ENCODE measurements at regions not wholly inside any gene's neighbourhood (a gene's known extent, or its start where the extent isn't known, plus 50 kb on each side); places are given as distances from the start of the nearest gene placed in this dataset.
A peak's percentile ranks its signal among the peaks of the same experiment; 100 is the strongest.

DNA sequence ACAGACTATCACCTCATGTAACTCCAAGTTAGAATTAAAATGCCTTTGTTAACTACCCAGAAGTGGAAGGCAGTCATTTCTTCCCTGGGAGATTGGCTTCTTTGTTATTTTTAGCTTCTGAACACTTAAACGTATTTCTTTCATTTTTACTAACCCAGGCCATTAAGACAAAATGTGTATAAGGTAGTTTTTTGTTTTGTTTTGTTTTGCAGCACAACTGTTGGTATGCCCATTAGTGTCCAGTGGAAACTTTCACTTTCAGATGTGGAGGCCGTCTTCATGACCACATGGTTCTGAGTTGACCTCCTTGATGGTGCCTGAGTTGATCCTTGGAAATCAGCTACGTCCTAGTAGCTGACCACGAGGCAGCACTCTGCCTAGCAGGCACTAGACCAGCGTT is 264.6 kb upstream of the ZNF608 start (continued):
- TF ChIP-seq ZNF687 (IDR thresholded peaks at IDR 0.05), result 0 out of 2 replicates have a peak, but pooled peaks have one; percentile 38
- TF ChIP-seq ZNF217 (IDR thresholded peaks at IDR 0.05), result peak; percentile 86; the same call in 1 of the 2 replicates
- no peak for TF ChIP-seq ZNF384 (IDR thresholded peaks at IDR 0.05; ENCODE audit: borderline replicate concordance, low read depth, low read length)
- TF ChIP-seq SMARCA5 (IDR thresholded peaks at IDR 0.05), result peak; percentile 15; the same call in 1 of the 2 replicates
- TF ChIP-seq JUNB (IDR thresholded peaks at IDR 0.05), result peak; percentile 88
- TF ChIP-seq NRF1 (conservative IDR thresholded peaks at IDR 0.05; ENCODE audit: low read depth, low read length), result no peak
- no peak for TF ChIP-seq MTA3 (IDR thresholded peaks at IDR 0.05; ENCODE audit: borderline replicate concordance, low read length)
- peak; percentile 85 for TF ChIP-seq ZNF24 (IDR thresholded peaks at IDR 0.05)
- no peak for TF ChIP-seq E2F4 (IDR thresholded peaks at IDR 0.05; ENCODE audit: low read depth, low read length)
- TF ChIP-seq HCFC1 (IDR thresholded peaks at IDR 0.05; ENCODE audit: low read length), result no peak
- TF ChIP-seq ATF7 (IDR thresholded peaks at IDR 0.05; ENCODE audit: low read depth), result peak; percentile 82
- TF ChIP-seq PML (IDR thresholded peaks at IDR 0.05; ENCODE audit: low read length), result no peak
- TF ChIP-seq TCF7 (IDR thresholded peaks at IDR 0.05; ENCODE audit: borderline replicate concordance), result no peak
- peak in 1 of 2 experiments; percentile 84; a peak in 2 of 4 replicates for TF ChIP-seq EP300 (IDR thresholded peaks at IDR 0.05; ENCODE audit: borderline replicate concordance in 1 of 2, control insufficient read depth in 1 of 2, low read depth in 2 of 2, low read length in 2 of 2)
- TF ChIP-seq BHLHE40 (IDR thresholded peaks at IDR 0.05; ENCODE audit: borderline replicate concordance in 1 of 2, low read depth in 2 of 2, low read length in 1 of 2), result 0 out of 4 replicates have a peak, but pooled peaks of 1 of the 2 experiments have one; percentile 24
- TF ChIP-seq NKRF (conservative IDR thresholded peaks at IDR 0.05), result no peak
- TF ChIP-seq, protein P1, sequence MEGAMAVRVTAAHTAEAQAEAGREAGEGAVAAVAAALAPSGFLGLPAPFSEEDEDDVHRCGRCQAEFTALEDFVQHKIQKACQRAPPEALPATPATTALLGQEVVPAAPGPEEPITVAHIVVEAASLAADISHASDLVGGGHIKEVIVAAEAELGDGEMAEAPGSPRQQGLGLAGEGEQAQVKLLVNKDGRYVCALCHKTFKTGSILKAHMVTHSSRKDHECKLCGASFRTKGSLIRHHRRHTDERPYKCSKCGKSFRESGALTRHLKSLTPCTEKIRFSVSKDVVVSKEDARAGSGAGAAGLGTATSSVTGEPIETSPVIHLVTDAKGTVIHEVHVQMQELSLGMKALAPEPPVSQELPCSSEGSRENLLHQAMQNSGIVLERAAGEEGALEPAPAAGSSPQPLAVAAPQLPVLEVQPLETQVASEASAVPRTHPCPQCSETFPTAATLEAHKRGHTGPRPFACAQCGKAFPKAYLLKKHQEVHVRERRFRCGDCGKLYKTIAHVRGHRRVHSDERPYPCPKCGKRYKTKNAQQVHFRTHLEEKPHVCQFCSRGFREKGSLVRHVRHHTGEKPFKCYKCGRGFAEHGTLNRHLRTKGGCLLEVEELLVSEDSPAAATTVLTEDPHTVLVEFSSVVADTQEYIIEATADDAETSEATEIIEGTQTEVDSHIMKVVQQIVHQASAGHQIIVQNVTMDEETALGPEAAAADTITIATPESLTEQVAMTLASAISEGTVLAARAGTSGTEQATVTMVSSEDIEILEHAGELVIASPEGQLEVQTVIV (IDR thresholded peaks at IDR 0.05; ENCODE audit: borderline replicate concordance, partially characterized antibody), result no peak
- peak; percentile 70 to 79; a peak in 3 of 4 replicates for TF ChIP-seq IKZF2 (IDR thresholded peaks at IDR 0.05)
- peak; percentile 81; the same call in 1 of the 2 replicates for TF ChIP-seq FOXM1 (IDR thresholded peaks at IDR 0.05; ENCODE audit: low read depth, low read length)
- no peak for TF ChIP-seq RELA (IDR thresholded peaks at IDR 0.05; ENCODE audit: borderline replicate concordance, partially characterized antibody)
- TF ChIP-seq RBBP5 (conservative IDR thresholded peaks at IDR 0.05), result no peak
- TF ChIP-seq KAT2A (conservative IDR thresholded peaks at IDR 0.05; ENCODE audit: control insufficient read depth, low read depth, low read length), result no peak
- no peak for TF ChIP-seq NR2C1 (IDR thresholded peaks at IDR 0.05)

Data from GM12878 (cell line).